Muscle of back (tissue), 3 donors: ENCODE measurements at regions not wholly inside any gene's neighbourhood (a gene's known extent, or its start where the extent isn't known, plus 50 kb on each side); places are given as distances from the start of the nearest gene placed in this dataset.

ENCODE experiments used
- DNase-seq, 3 donors: peaks; one replicate each; pipeline versions ENCODE4 v3.0.0 to v3.0.0-alpha.2; 2013

DNA sequence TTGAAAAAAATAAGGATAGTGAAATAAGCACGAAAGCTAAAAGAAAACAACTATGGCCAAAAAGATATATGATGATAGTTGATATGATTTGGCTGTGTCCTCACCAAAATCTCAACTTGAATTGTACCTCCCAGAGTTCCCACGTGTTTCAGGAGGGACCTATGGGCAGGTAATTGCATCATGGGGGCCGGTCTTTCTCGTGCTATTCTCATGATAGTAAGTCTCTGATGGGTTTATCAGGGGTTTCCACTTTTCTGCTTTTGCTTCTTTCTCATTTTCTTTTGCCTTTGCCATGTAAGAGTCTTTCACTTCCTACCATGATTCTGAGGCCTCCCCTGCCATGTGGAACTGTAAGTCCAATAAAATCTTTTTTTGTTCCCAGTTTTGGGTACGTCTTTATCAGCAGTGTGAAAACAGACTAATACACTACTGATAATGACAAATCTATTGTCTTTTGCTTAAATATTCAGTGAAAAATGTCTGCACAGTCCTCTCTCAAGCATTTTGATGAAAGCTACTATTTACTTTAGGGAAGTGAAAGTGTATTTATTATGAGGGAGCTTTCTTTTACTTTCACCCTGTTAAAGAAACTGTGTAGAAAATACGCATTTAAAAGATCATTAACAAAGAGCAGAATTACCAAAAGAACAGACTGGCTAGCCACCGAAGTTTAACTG lies 389.1 kb downstream of the HTR1B start:
- no peak for DNase-seq

DNA sequence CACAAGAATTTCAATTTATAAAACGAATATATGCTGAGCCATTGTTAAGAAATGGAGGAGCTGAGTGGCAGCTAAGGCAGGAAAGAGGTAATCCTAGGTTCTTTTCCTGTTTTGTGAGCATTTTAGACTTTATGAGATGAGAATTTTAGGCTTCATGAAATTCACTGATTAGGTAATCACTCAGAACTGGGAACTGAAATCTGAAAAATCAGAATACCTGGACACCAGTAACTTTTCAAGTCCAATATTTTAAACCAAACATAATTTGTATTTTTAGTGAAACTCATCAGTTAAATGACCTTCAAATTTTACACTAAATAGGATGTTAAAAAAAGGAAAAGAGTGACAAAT lies 389.9 kb downstream of the HTR1B start:
- no peak for DNase-seq

DNA sequence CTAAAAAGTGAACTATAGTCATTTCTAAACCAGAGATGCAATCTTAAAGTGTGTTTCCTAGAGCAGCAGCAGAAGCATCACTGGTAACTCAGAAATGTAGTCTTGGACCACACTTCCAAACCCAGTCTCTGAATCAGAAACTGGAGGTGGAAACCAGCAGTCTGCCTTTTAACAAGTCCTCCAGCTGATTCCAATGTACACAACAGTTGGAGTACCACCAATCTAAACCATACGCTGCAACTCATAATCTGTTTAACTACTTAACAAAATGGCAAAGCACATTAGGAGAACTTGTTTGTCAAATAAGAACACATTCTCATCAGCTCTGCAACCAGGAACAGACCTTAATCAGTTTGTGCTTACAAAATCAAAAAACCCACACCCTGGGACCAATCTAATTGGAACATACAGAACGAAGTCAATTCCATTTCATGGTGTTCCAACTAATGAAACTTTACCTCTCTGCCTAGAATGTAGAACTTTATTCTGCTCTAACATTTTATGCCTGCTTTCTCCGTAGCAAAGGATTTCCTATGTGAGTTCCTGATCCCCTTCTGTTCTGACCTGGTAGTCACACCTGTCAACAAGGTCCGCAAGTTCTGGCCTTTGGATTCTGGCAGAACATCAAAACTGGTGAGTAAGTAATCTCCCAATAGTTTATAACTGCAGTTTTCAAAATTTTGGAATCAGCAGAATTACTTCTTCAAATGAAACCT lies 390.4 kb downstream of the HTR1B start:
- DNase-seq: no peak

DNA sequence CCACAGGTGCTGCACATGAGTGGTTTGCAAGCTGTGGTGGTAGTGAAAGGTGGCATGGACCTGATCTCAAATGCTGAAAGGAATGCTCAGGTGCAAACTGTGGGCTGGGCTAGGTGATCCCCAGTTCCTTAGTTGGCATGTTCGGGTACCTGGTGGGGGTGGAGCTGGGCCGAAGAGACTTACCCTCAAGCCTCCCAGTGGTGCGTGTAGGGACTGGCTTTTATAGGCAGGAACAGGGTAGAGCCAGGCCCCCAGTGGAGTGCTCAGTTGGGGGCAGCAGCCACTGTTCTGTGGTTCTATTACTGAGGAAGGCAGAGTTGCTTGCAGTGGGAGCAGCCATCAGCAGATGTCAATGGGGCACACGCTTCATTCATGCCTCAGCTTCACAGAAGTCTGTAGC lies 399.8 kb downstream of the HTR1B start:
- DNase-seq: no peak

DNA sequence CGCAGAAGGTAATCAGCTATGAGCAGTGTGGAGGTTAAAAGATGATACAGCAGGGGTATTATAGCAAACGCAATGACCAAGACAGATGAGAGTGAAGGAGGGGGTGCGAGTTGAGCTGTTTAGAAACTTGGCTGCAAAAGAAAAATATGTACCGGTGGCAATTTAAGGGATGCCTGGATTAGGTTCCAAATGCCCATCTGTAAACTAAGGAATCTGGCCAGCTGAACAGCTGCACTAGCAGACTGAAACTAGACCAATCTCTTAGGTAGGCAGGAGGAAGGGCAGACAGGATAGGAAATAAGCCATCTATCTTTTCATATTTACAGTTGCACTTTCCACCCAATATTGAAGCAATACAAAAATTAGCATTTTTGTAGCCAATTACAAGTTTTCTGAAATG lies 407.6 kb downstream of the HTR1B start:
- DNase-seq: no peak

DNA sequence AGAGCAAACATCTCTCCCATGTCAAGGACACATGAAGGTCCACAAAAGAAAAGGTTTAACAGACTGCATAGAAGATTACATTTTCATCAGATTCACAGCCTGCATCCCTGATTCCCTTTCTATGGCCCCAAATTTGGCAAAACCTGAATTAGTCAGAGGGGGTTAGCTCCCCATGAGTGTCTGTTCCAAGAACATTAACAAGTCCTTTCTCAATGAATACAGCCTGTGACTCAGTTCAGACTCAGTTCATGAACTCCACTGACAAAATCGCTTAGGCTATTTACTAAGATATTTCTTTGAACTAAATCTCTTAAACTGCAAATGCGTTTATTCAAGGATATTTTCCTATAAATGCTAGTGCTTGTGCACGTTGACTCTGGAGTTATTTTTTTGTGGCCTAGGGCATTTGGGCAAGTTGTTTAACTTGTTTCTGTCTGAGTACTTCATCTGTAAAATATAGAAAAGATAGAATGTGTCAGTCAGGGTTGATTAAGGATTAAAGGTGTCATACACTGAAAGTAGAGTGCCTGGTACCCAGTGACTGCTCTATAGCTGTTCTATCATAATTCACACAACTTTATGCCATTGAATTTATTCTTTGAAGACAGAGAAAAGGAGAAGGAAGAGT lies 422.6 kb downstream of the HTR1B start:
- no peak for DNase-seq

DNA sequence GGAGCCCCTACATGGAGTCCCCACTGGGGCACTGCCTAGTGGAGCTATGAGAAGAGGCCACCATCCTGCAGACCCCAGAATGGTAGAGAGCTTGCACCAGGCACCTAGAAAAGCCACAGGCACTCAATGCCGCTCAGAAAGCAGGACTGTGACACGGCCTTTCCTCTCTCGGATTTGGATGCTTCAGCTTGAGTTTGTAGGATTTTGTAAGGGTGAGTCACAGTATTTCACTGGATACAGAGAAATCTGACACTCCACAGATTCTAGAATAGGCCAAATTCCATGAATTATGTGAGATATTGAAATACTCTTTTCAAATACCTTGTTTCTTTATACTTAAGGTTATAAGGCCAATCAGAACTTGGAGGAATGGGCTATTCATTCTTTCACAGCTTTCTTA lies 424.5 kb downstream of the HTR1B start:
- peak in 1 of 3 donors; percentile 32 for DNase-seq

DNA sequence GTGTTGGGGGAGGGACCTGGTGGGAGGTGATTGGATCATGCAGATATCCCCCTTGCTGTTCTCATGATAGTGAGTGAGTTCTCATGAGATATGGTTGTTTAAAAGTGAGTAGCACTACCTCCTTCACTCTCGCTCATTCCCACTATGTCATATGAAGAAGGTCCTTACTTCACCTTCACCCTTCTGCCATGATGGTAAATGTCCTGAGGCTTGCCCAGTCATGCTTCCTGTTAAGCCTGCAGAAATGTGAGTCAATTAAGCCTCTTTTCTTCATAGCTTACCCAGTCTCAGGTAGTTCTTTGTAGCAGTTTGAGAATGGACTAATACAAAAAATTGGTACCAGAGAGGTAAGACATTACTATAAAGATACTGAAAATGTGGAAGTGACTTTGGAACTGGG lies 425.9 kb downstream of the HTR1B start:
- no peak for DNase-seq

DNA sequence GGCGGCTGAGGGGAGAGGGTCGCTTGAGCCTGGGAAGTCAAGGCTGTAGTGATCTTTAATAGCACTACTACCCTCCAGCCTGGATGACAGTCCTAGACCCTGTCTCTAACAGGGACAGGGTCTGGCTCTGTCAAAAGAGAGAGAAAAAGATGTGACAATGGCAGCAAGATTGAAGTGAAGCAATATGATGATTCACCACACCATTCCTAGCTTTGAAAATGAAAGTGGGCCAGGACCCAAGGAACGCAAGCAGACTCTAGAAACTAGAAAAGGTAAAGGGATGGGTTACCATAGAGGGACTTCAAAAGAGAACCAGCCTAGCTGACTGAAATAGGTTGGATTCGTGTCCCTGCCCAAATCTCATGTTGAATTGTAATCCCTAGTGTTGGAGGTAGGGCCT lies 426.9 kb downstream of the HTR1B start:
- no peak for DNase-seq

DNA sequence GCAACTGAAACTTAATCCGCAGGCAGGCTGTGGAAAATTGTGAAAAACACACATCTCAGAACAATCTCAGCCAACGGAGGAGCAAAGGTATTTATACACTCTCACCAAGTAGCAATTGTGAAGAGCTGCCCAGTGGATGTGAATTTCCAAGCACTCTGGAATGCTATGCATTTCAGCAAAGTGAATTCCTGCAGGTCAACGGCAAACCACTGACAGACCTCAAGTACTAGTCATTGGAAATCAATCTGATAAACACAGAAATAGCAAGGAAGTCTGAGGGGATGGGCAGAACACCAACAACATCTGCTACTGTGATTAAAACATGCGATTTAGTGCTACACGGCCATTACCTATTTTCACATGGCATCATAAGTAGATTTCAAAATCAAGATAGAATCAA lies 429.1 kb downstream of the HTR1B start:
- peak; percentile 3 to 88 (median 11) for DNase-seq

DNA sequence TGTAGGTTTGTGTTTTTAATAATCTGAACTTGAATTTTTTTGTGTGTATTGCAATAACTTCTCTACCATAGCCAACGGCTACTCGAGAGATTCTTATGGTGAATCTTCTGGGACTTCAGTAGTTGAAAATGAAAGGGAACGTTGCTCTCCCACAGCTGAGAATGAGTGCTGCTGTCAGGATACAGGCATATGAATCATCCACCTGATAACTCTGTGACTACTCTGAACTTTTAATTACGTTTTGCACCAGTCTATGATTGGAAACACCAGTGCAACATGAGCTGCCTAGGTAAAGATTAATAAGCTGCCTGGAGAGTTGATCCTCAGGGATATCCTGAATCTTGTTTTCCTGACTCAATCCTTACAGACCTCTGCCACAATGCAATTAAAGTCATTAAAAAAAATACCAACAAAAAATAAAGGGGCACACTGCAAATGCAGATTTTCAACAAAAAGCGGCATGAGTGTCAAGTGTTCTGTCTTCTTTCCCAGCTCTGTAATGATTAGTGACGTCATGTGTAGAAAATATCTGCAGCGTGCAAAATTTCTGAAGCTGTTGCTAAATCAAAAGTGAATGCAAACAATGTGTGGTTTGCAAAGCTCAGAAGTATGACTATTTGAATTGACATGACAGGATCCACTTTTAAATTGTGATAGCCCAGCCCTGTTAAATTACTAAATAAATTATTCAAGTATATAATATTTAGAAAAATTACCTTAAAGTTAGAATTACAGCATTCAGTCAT lies 432.2 kb downstream of the HTR1B start:
- DNase-seq: peak in 1 of 3 donors; percentile 15

DNA sequence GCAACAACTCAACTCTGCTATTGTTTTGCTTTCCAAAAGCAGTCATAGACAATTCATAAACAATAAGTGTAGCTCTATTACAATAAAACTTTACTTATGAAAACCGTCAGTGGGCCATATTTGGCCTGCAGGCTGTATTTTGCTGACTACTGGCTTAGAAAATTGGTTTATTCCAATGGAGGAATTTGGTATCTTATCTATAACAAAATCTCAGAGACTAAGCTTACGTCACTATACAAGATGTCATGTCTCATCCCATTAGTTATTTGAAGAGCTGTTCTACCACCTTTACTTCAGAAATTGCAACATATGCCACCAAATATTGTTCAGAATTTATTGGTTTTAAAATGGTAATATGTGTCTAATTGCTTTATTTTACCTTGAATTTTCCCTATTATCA lies 436.9 kb downstream of the HTR1B start:
- DNase-seq: no peak

DNA sequence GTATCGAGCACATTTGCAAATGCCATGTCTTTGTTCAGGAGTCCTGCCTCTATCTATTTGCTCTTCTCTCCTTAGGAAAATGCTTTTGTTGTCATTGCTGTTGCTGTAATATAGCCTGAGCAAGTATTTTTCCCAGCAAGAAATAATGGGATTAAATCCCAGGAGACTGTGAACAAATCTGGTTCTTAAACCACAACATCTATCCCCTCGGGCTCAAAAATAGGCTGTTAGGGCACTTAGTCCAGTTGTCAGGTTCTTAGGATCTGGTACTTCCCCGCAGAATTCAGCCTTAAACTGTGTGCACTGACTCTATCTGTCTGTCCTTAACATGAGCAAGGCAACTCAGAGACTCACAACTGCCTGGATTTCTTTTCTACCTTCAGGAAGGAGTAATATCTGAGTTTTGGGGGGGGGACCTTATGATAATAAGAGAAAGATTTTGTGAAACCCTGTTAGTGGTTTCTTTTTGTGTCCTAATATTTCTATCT lies 437.5 kb downstream of the HTR1B start:
- DNase-seq: no peak

DNA sequence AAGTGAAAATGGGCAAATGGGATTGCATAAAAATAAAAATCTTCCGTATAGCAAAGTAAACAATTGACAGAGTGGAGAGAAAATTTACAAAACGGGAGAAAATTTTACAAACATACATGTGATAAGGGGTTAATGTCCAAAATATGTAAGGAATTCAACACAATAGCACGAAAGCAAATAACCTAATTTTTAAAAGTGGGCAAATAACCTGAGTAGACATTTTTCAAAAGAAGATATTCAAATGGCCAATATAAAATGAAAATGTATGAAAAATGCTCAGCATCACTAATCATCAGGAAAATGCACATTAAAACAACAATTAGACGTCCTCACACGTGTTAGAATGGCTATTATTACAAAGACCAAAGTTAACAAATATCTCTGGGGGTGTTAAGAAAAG lies 441.5 kb downstream of the HTR1B start:
- no peak for DNase-seq

DNA sequence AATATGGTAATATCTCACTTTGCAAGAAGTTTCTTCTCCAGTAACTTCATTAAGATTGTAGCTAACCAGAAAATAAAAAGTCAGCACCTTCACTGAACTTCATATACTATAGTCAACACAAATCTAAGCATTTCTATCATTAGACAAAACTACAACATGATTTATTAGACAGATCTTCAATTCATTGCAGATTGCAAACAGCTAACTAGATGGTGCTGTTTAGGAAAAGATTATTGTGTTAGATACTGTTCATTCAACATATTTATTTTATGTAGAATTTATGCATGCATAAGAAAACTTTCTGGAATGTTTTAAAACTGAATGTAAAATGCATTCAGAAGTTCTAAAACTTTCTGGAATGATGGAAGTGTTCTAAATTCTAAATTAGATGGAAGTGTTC lies 442.1 kb downstream of the HTR1B start:
- DNase-seq: no peak

DNA sequence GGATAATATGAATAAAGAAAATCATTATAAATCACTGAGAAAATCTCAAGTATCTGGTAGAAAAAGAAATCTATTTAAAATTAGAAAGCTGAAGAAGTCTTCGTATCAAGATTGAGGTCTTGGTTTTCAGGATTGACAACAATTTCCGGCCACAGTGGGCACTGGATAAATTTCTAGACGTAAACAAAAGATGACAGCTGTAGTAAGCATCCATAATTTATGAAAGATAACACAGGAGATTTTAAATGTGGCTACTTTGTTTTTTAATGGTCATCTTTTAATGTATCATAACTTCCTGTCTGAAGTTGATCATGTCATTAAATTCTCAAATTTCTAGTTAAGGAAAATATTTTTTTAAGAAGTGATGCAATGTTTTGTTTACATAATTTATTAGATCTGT lies 444.2 kb downstream of the HTR1B start:
- DNase-seq: no peak

DNA sequence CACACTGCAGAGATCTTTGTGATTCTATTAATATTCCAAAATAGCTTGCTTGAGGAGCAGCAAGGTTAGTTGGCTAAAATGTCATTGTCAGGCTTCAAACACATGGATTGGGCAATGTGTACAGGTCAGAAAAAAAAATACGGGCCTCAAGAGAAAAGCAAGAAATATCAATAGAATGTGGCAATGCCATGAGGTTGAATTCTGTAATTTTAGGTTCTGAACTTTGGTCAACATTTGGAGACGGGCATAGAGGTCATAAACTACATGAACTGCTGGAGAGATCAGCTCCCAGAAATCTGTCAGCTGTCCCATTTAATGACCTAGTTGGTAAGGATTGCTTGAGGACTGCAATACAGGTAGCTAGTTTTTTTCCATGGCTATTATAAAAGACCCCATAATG lies 445.8 kb downstream of the HTR1B start:
- no peak for DNase-seq

DNA sequence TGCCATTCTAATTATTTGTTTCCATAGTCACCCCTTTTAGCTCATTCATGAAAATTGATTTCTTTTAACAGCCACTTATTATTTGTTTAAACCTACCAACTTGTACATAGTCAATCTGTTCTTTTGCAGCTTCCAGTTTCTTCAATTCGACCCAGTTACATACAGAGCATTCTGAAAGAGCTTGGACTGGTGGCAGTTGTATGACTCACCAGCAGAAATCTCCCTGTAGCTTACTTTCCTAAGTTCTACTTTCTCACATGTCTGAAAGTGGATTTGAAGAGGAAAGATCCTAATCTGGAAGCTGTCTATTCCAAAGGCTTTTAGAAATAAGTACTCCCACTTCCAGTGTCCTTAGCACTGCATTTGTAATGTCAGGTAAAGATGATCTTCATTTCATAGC lies 447.9 kb downstream of the HTR1B start:
- no peak for DNase-seq

DNA sequence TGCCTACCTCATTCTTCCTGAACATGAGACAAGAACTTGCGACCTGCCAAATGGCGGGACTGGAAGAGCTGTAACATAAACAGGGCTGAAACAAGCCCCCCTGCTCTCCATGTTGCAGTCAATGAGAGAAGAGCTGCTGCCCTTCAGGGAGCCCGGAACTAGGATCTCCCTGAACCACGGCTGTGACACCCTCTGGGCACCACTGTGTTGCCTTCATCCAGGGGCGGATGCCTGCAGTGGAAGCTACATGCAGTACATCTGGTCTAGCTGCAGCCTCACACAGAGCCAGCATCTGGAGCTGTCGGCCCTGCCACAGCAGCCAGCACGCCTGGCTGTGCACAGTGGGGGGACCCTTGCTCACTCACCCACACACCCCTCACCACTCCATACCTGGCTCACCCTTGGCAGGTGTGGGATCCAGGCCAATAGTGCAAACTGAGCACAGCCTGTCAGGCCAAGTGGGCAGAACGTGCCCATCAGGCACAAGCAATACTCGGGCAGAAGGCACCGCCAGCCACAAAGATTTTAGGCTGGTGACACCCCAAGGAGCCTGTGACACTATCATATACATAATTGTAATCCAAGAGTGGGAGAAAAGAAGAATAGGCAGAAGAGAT lies 451.3 kb downstream of the HTR1B start:
- DNase-seq: no peak

DNA sequence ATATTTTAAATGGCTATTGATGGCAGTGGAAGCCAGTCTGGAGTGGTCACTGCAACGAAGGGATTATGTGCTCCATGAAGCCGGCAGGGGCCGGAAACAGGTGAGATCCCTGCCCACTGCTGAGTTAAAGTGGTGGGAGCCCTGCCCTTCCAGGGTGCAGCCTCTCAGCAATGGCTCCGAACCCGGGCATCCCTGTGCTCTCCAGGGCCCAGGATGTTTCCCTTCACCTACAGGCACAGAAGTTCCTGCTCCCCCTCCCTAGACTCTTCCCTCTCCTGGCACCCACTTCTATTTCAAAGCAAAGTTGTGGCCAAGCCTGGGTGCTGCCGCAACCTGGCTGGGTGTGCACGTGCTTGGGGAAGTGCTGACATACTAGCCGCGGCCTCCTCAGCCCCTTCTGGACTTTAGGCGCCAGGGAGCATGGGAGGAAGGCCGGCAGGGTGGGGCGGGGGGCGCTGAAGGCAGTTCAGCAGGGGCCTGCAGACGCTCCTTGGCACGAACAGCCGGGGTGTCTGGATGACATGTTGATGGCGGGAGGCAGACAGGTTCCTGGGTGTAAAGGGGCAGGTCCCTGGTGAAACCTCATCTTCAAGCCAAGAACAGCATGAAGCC lies 452.3 kb downstream of the HTR1B start:
- DNase-seq: no peak

DNA sequence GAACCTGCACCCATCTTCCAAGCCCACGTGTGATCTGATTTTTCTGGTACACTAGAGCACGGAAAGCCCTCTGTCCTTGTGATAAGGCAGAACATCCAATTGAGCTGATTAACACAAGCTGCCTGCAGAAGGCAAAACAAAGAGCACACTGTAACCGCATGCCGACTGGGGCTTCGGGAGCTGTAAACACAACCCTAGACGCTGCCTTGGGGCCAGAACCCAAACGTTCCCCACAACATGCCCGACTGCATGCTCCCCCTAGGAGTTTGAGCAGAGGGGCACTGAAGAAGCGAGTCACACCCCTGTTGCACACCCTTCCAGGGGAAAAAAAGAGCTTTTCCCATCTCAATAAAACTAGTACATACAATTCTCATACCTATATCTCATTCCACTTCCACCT lies 470.7 kb downstream of the HTR1B start:
- no peak for DNase-seq

DNA sequence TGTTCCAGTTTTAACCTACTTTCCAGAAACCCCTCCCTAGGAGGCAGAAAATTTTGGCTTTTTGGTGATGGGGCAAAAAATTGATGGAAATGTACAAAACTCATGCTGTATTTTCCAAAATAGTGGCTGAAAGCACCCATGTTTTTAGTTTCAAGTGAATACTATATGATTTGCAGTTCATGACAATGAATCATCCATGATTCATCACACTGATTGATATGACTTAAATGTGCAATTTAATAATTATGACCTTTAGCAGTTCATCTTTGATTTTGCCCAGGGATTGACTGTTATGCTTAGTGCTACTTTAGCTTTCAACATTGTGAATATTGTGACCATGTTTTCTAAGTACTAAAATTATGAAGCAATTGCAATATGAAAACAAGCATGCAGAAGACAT lies 478.7 kb downstream of the HTR1B start:
- no peak for DNase-seq
